SK-N-MC (cell line): ENCODE measurements at regions not wholly inside any gene's neighbourhood (a gene's known extent, or its start where the extent isn't known, plus 50 kb on each side); places are given as distances from the start of the nearest gene placed in this dataset.

Experiments used
- EZH2 ChIP-seq: fragments of 200-600 bp; sonication (generic); IDR thresholded peaks from one replicate; pipeline ENCODE4 v1.6.1; 2017; ENCODE audit warnings: antibody characterized with exemption
- POLR2AphosphoS5 ChIP-seq: IDR thresholded peaks from 2 replicates; pipeline ENCODE4 v1.6.1; 2012; ENCODE audit warnings: mild to moderate bottlenecking, low read depth, low read length, borderline replicate concordance

- TF ChIP-seq POLR2AphosphoS5 (no peak), EZH2 (no peak)
Observed at GRCh38 chr6:169935861-169936260, 184.4 kb downstream of the ERMARD start.
